Glutamatergic neuron (in vitro differentiated cells): ENCODE measurements at regions not wholly inside any gene's neighbourhood (a gene's known extent, or its start where the extent isn't known, plus 50 kb on each side); places are given as distances from the start of the nearest gene placed in this dataset.

Source experiments
- DNase-seq: peaks from one replicate; pipeline ENCODE4 v3.0.0; 2022
- H3K27ac Mint-ChIP-seq: one replicate; pipeline ENCODE4 v1.8.0; 2020; ENCODE audit warnings: mild to moderate bottlenecking, mixed read lengths, inconsistent platforms; ENCODE audit not compliant: unreplicated experiment
- H3K27me3 Mint-ChIP-seq: one replicate; pipeline ENCODE4 v1.8.0; 2020; ENCODE audit warnings: mild to moderate bottlenecking, moderate library complexity, mixed read lengths, inconsistent platforms; ENCODE audit not compliant: unreplicated experiment
- H3K36me3 Mint-ChIP-seq: one replicate; pipeline ENCODE4 v1.8.0; 2020; ENCODE audit warnings: mild to moderate bottlenecking, mixed read lengths, inconsistent platforms; ENCODE audit not compliant: unreplicated experiment
- H3K4me1 Mint-ChIP-seq: one replicate; pipeline ENCODE4 v1.8.0; 2020; ENCODE audit warnings: mild to moderate bottlenecking, low read depth, mixed read lengths, inconsistent platforms; ENCODE audit not compliant: unreplicated experiment
- H3K4me3 Mint-ChIP-seq: one replicate; pipeline ENCODE4 v1.8.0; 2020; ENCODE audit warnings: mild to moderate bottlenecking, mixed read lengths, inconsistent platforms; ENCODE audit not compliant: unreplicated experiment
- H3K9me3 Mint-ChIP-seq: one replicate; pipeline ENCODE4 v1.8.0; 2020; ENCODE audit warnings: mild to moderate bottlenecking, moderate library complexity, mixed read lengths, inconsistent platforms; ENCODE audit not compliant: unreplicated experiment
- CTCF ChIP-seq: fragments of 200-600 bp; sonication (generic); IDR thresholded peaks from one replicate; pipeline ENCODE4 v1.5.0; 2021; ENCODE audit not compliant: partially characterized antibody, unreplicated experiment

GRCh38 chr4:179625406-179625805 lies 2183.2 kb upstream of the AGA start:
- H3K4me1 Mint-ChIP-seq: no peaks in the 10 kb centered on the region
- no peak for DNase-seq
- H3K27me3 Mint-ChIP-seq: no peaks in the 10 kb centered on the region
- no peak overlapping the region for H3K27ac Mint-ChIP-seq
- no peaks in the 10 kb centered on the region for H3K36me3 Mint-ChIP-seq
- TF ChIP-seq CTCF: no peak
- no peak overlapping the region for H3K4me3 Mint-ChIP-seq
- no peaks in the 10 kb centered on the region for H3K9me3 Mint-ChIP-seq

- TF ChIP-seq CTCF: peak; percentile 63
- H3K4me3 Mint-ChIP-seq: no peak overlapping the region
- no peaks in the 10 kb centered on the region for H3K4me1 Mint-ChIP-seq
- no peak overlapping the region for H3K27ac Mint-ChIP-seq
- H3K9me3 Mint-ChIP-seq: no peaks in the 10 kb centered on the region
- DNase-seq: peak; percentile 28
- H3K36me3 Mint-ChIP-seq: no peaks in the 10 kb centered on the region
- no peaks in the 10 kb centered on the region for H3K27me3 Mint-ChIP-seq
Measured at GRCh38 chr4:179626687-179627086, 2184.4 kb upstream of the AGA start.

- no peaks in the 10 kb centered on the region for H3K36me3 Mint-ChIP-seq
- no peak overlapping the region for H3K4me3 Mint-ChIP-seq
- no peak for DNase-seq
- no peaks in the 10 kb centered on the region for H3K4me1 Mint-ChIP-seq
- H3K9me3 Mint-ChIP-seq: no peaks in the 10 kb centered on the region
- TF ChIP-seq CTCF: no peak
- H3K27ac Mint-ChIP-seq: no peak overlapping the region
- H3K27me3 Mint-ChIP-seq: no peaks in the 10 kb centered on the region
Measured at GRCh38 chr4:179631321-179631720, 2189.1 kb upstream of the AGA start.

- Mint-ChIP-seq H3K27ac (no peak overlapping the region), H3K4me1 (no peaks in the 10 kb centered on the region), H3K27me3 (no peaks in the 10 kb centered on the region), H3K4me3 (no peak overlapping the region), H3K36me3 (peaks cover 4% of the 10 kb centered on the region), H3K9me3 (no peaks in the 10 kb centered on the region)
- no peak for TF ChIP-seq CTCF
- DNase-seq: no peak
Measured at GRCh38 chr4:179634862-179635261, 2192.6 kb upstream of the AGA start.

- no peak for DNase-seq
- Mint-ChIP-seq H3K27ac (no peak overlapping the region), H3K9me3 (no peaks in the 10 kb centered on the region), H3K4me1 (no peaks in the 10 kb centered on the region), H3K4me3 (no peak overlapping the region), H3K27me3 (no peaks in the 10 kb centered on the region), H3K36me3 (no peaks in the 10 kb centered on the region)
- no peak for TF ChIP-seq CTCF
Measured at GRCh38 chr4:179662522-179662921, 2220.3 kb upstream of the AGA start.
